GM12878 (cell line): ENCODE measurements at regions not wholly inside any gene's neighbourhood (a gene's known extent, or its start where the extent isn't known, plus 50 kb on each side); places are given as distances from the start of the nearest gene placed in this dataset.

Source experiments
- BHLHE40 ChIP-seq, 2 experiments: fragments of 450-650 bp in 1 of 2; IDR thresholded peaks; 2 replicates each; pipeline ENCODE4 v1.6.1; 2011 to 2017; ENCODE audit warnings: low read depth in 2 of 2, borderline replicate concordance in 1 of 2, improper control_type of control experiment in 1 of 2, low read length in 1 of 2, mild to moderate bottlenecking in 1 of 2
- CEBPZ ChIP-seq: fragments of 150-350 bp; IDR thresholded peaks from 2 replicates; pipeline ENCODE4 v1.6.1; 2016; ENCODE audit warnings: low read depth, low read length
- CHD2 ChIP-seq: IDR thresholded peaks from 2 replicates; pipeline ENCODE4 v1.6.1; 2011; ENCODE audit warnings: low read depth, low read length, improper control_type of control experiment, borderline replicate concordance
- FOXK2 ChIP-seq: fragments of 450-650 bp; IDR thresholded peaks from 2 replicates; pipeline ENCODE4 v1.6.1; 2017; ENCODE audit warnings: mild to moderate bottlenecking, moderate library complexity
- FOXM1 ChIP-seq: IDR thresholded peaks from 2 replicates; pipeline ENCODE4 v1.6.1; 2012; ENCODE audit warnings: low read depth, mild to moderate bottlenecking, inconsistent platforms, low read length, moderate library complexity
- JUNB ChIP-seq: IDR thresholded peaks from 2 replicates; pipeline ENCODE4 v1.6.1; 2016; ENCODE audit warnings: antibody characterized with exemption, mild to moderate bottlenecking
- MAX ChIP-seq: IDR thresholded peaks from 2 replicates; pipeline ENCODE4 v1.6.1; 2012; ENCODE audit warnings: low read depth, low read length, improper control_type of control experiment
- MEF2A ChIP-seq: IDR thresholded peaks from 2 replicates; pipeline ENCODE4 v1.6.1; 2011; ENCODE audit warnings: low read depth, mild to moderate bottlenecking, low read length, moderate library complexity; ENCODE audit not compliant: insufficient read depth
- MYC ChIP-seq: IDR thresholded peaks from 2 replicates; pipeline ENCODE4 v1.6.1; 2011; ENCODE audit warnings: mild to moderate bottlenecking, low read length, moderate library complexity, inconsistent platforms; ENCODE audit not compliant: insufficient read depth, insufficient replicate concordance, insufficient read length, severe bottlenecking
- NBN ChIP-seq: fragments of 450-650 bp; IDR thresholded peaks from 2 replicates; pipeline ENCODE4 v1.6.1; 2016
- NR2C1 ChIP-seq: fragments of 450-650 bp; IDR thresholded peaks from 2 replicates; pipeline ENCODE4 v1.6.1; 2017; ENCODE audit warnings: antibody characterized with exemption, mild to moderate bottlenecking, moderate library complexity
- PML ChIP-seq: IDR thresholded peaks from 2 replicates; pipeline ENCODE4 v1.6.1; 2012; ENCODE audit warnings: low read length, inconsistent platforms
- POU2F2 ChIP-seq: IDR thresholded peaks from 3 replicates; pipeline ENCODE4 v1.6.1; 2011; ENCODE audit warnings: low read depth, mild to moderate bottlenecking, low read length, borderline replicate concordance
- RB1 ChIP-seq: fragments of 450-650 bp; formaldehyde crosslinking; IDR thresholded peaks from 2 replicates; pipeline ENCODE4 v1.6.1; 2017; ENCODE audit warnings: mild to moderate bottlenecking, borderline replicate concordance
- RELB ChIP-seq: fragments of 450-650 bp; IDR thresholded peaks from 2 replicates; pipeline ENCODE4 v1.6.1; 2017; ENCODE audit warnings: low read depth, mild to moderate bottlenecking, moderate library complexity
- SPI1 ChIP-seq: IDR thresholded peaks from 2 replicates; pipeline ENCODE4 v1.6.1; 2011; ENCODE audit warnings: low read depth, mild to moderate bottlenecking, low read length, moderate library complexity, borderline replicate concordance; ENCODE audit not compliant: insufficient read depth
- SRF ChIP-seq, 2 experiments: IDR thresholded peaks; 2 replicates each; pipeline ENCODE4 v1.6.1; 2011; ENCODE audit warnings: low read depth in 2 of 2, low read length in 2 of 2, mild to moderate bottlenecking in 1 of 2, moderate library complexity in 1 of 2
- SUZ12 ChIP-seq: fragments of 200-600 bp; sonication (generic); IDR thresholded peaks from one replicate; pipeline ENCODE4 v1.6.1; 2018; ENCODE audit warnings: antibody characterized with exemption, mild to moderate bottlenecking; ENCODE audit not compliant: unreplicated experiment
- TAF1 ChIP-seq: IDR thresholded peaks from 2 replicates; pipeline ENCODE4 v1.6.1; 2011; ENCODE audit warnings: mild to moderate bottlenecking, low read depth, low read length, borderline replicate concordance
- TCF12 ChIP-seq: IDR thresholded peaks from 2 replicates; pipeline ENCODE4 v1.6.1; 2011; ENCODE audit warnings: low read depth, mild to moderate bottlenecking, low read length
- TCF3 ChIP-seq: IDR thresholded peaks from 2 replicates; pipeline ENCODE4 v1.6.1; 2012; ENCODE audit warnings: low read depth, mild to moderate bottlenecking, low read length, borderline replicate concordance; ENCODE audit not compliant: insufficient read depth
- ZNF207 ChIP-seq: fragments of 450-650 bp; IDR thresholded peaks from 2 replicates; pipeline ENCODE4 v1.6.1; 2014; ENCODE audit warnings: antibody characterized with exemption, mild to moderate bottlenecking, borderline replicate concordance
- ZNF274 ChIP-seq: IDR thresholded peaks from one replicate; pipeline ENCODE4 v1.8.0; 2011; ENCODE audit not compliant: insufficient read length, insufficient read depth
- TF ChIP-seq, protein P1 (sequence below): IDR thresholded peaks from 2 replicates; pipeline ENCODE4 v1.6.1; 2011; ENCODE audit warnings: borderline replicate concordance, low read depth, mild to moderate bottlenecking, moderate library complexity, mixed read lengths, low read length; ENCODE audit not compliant: insufficient read depth; ENCODE audit errors: extremely low read length

DNA sequence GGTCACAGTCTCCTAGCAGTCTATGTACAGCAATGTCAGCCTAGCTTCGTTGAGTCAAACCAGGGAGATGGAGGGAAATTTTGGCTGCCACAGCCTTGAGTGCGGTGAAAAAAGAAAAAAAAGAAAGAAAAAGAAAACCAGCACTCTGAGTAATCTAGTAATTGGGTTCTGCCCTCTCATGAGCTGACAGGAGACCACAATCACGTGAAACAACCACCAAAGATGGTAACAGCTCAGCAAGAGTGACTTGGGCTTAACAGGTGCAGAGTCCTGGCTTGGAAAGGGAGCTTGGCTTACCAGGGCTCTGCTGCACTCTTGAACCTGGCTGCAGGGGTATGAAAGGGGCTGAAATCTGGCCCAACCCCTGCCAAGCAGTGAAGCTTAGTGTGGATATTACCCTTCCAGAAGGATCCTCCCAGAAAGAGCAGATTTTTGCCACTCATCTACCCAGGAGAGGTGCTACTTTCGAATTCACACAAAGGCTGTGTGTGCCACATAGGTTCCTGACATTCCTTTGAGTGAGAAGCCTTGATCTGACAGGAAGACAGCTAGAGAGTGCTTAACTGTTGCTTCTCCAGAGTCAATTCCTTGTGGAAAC lies 350.3 kb downstream of the PTTG2 start (continued):
- TF ChIP-seq CEBPZ (no peak), MYC (no peak), CHD2 (peak; percentile 75), JUNB (peak; percentile 98), RB1 (no peak), SUZ12 (no peak), TAF1 (peak; percentile 49; the same call in 1 of the 2 replicates), NR2C1 (no peak), POU2F2 (peak; percentile 86), PML (peak; percentile 93), BHLHE40 (IDR thresholded peaks at IDR 0.05; ENCODE audit: borderline replicate concordance in 1 of 2, low read depth in 2 of 2, low read length in 1 of 2) (peak; percentile 99 to 100), SPI1 (no peak), RELB (peak; percentile 98), FOXK2 (no peak), FOXM1 (peak; percentile 100), TCF12 (peak; percentile 99), NBN (peak; percentile 98), ZNF207 (no peak; the same call in 1 of the 2 replicates), ZNF274 (no peak), MEF2A (peak; percentile 74; the same call in 1 of the 2 replicates), TCF3 (peak; percentile 99), SRF (IDR thresholded peaks at IDR 0.05; ENCODE audit: low read depth in 2 of 2, low read length in 2 of 2) (peak in 1 of 2 experiments; percentile 75; a peak in 1 of 4 replicates), MAX (peak; percentile 35; the same call in 1 of the 2 replicates)
- TF ChIP-seq, protein P1, sequence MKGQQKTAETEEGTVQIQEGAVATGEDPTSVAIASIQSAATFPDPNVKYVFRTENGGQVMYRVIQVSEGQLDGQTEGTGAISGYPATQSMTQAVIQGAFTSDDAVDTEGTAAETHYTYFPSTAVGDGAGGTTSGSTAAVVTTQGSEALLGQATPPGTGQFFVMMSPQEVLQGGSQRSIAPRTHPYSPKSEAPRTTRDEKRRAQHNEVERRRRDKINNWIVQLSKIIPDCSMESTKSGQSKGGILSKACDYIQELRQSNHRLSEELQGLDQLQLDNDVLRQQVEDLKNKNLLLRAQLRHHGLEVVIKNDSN, result no peak
